ENCODE measurements at regions not wholly inside any gene's neighbourhood (a gene's known extent, or its start where the extent isn't known, plus 50 kb on each side); places are given as distances from the start of the nearest gene placed in this dataset.

DNA sequence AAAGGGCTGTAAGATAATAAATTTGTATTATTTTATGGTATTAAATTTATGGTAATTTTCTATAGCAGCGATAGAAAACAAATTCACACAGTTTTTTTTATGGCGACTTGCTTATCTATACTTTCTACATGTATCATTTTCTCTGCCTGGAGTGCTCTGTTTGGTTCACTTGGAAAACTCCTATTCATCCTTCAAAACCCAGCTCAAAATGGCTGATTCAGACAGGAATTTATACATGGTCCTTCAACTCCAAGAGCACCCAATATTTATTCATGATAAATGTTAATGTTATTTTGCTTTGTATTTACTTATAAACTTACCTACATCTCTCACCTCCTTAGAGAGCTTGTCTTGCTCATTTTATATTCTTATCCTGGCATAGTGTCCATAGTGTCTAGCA, 55.6 kb upstream of the SSX2IP start:
- TF ChIP-seq, protein P1, sequence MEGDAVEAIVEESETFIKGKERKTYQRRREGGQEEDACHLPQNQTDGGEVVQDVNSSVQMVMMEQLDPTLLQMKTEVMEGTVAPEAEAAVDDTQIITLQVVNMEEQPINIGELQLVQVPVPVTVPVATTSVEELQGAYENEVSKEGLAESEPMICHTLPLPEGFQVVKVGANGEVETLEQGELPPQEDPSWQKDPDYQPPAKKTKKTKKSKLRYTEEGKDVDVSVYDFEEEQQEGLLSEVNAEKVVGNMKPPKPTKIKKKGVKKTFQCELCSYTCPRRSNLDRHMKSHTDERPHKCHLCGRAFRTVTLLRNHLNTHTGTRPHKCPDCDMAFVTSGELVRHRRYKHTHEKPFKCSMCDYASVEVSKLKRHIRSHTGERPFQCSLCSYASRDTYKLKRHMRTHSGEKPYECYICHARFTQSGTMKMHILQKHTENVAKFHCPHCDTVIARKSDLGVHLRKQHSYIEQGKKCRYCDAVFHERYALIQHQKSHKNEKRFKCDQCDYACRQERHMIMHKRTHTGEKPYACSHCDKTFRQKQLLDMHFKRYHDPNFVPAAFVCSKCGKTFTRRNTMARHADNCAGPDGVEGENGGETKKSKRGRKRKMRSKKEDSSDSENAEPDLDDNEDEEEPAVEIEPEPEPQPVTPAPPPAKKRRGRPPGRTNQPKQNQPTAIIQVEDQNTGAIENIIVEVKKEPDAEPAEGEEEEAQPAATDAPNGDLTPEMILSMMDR (conservative IDR thresholded peaks at IDR 0.05 in 1 of 2, IDR thresholded peaks at IDR 0.05 in 1 of 2; ENCODE audit: extremely low read depth in 1 of 2, insufficient read depth in 1 of 2, low read depth in 1 of 2, low read length in 2 of 2), result no peak
- no peak for TF ChIP-seq EZH2 (IDR thresholded peaks at IDR 0.05; ENCODE audit: borderline replicate concordance, low read length)
